Neural cell (in vitro differentiated cells): ENCODE measurements at regions not wholly inside any gene's neighbourhood (a gene's known extent, or its start where the extent isn't known, plus 50 kb on each side); places are given as distances from the start of the nearest gene placed in this dataset.

Experiments used
- EP300 ChIP-seq: fragments of 450-650 bp; conservative IDR thresholded peaks from 2 replicates; pipeline ENCODE4 v1.6.1; 2014; ENCODE audit warnings: antibody characterized with exemption, mild to moderate bottlenecking, moderate library complexity; ENCODE audit not compliant: poor library complexity, severe bottlenecking
- MXI1 ChIP-seq: fragments of 450-650 bp; conservative IDR thresholded peaks from 2 replicates; pipeline ENCODE4 v1.6.1; 2014; ENCODE audit warnings: antibody characterized with exemption, mild to moderate bottlenecking; ENCODE audit not compliant: poor library complexity, severe bottlenecking
- POLR2AphosphoS5 ChIP-seq: IDR thresholded peaks from 2 replicates; pipeline ENCODE4 v1.6.1; 2012
- REST ChIP-seq: IDR thresholded peaks from 2 replicates; pipeline ENCODE4 v1.6.1; 2012; ENCODE audit warnings: borderline replicate concordance
- TF ChIP-seq, protein P1 (sequence below): fragments of 450-650 bp; IDR thresholded peaks from 2 replicates; pipeline ENCODE4 v1.5.1; 2014; ENCODE audit warnings: antibody characterized with exemption, mild to moderate bottlenecking, moderate library complexity; ENCODE audit not compliant: poor library complexity, severe bottlenecking

GRCh38 chr10:62613859-62614258 is 190.7 kb upstream of the ADO start:
- TF ChIP-seq, protein P1, sequence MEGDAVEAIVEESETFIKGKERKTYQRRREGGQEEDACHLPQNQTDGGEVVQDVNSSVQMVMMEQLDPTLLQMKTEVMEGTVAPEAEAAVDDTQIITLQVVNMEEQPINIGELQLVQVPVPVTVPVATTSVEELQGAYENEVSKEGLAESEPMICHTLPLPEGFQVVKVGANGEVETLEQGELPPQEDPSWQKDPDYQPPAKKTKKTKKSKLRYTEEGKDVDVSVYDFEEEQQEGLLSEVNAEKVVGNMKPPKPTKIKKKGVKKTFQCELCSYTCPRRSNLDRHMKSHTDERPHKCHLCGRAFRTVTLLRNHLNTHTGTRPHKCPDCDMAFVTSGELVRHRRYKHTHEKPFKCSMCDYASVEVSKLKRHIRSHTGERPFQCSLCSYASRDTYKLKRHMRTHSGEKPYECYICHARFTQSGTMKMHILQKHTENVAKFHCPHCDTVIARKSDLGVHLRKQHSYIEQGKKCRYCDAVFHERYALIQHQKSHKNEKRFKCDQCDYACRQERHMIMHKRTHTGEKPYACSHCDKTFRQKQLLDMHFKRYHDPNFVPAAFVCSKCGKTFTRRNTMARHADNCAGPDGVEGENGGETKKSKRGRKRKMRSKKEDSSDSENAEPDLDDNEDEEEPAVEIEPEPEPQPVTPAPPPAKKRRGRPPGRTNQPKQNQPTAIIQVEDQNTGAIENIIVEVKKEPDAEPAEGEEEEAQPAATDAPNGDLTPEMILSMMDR: no peak
- TF ChIP-seq REST: no peak
- no peak for TF ChIP-seq MXI1
- TF ChIP-seq POLR2AphosphoS5: no peak
- TF ChIP-seq EP300: no peak
